HuH-7 (cell line): ENCODE measurements at regions not wholly inside any gene's neighbourhood (a gene's known extent, or its start where the extent isn't known, plus 50 kb on each side); places are given as distances from the start of the nearest gene placed in this dataset.
"Not testable (repeated sequence)": the region's sequence is repeated elsewhere in the genome, so short reads cannot be mapped to it uniquely, and the experiment has no call there.

ENCODE experiments used
- DNase-seq: peaks from one replicate; pipeline ENCODE4 v3.0.0; 2011; ENCODE audit warnings: low spot score

DNA sequence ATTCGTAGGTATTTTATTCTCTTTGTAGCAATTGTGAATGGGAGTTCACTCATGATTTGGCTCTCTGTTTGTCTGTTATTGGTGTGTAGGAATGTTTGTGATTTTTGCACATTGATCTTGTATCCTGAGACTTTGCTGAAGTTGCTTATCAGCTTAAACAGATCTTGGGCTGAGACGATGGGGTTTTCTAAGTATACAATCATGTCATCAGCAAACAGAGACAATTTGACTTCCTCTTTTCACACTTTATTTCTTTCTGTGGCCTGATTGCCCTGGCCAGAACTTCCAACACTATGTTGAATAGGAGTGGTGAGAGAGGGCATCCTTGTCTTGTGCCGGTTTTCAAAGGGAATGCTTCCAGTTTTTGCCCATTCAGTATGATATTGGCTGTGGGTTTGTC, 252.3 kb upstream of the CTNNB1 start:
- not testable (repeated sequence) for DNase-seq

DNA sequence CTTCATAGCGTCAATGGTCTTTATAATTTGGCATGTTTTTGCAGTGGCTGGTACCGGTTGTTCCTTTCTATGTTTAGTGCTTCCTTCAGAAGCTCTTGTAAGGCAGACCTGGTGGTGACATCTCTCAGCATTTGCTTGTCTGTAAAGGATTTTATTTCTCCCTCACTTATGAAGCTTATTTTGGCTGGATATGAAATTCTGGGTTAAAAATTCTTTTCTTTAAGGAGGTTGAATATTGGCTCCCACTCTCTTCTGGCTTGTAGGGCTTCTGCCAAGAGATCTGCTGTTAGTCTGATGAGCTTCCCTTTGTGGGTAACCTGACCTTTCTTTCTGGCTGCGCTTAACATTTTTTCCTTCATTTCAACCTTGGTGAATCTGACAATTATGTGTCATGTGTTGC, 250.0 kb upstream of the CTNNB1 start:
- not testable (repeated sequence) for DNase-seq

- no peak for DNase-seq
Observed at GRCh38 chr3:40951636-40952035, 247.7 kb upstream of the CTNNB1 start.

DNA sequence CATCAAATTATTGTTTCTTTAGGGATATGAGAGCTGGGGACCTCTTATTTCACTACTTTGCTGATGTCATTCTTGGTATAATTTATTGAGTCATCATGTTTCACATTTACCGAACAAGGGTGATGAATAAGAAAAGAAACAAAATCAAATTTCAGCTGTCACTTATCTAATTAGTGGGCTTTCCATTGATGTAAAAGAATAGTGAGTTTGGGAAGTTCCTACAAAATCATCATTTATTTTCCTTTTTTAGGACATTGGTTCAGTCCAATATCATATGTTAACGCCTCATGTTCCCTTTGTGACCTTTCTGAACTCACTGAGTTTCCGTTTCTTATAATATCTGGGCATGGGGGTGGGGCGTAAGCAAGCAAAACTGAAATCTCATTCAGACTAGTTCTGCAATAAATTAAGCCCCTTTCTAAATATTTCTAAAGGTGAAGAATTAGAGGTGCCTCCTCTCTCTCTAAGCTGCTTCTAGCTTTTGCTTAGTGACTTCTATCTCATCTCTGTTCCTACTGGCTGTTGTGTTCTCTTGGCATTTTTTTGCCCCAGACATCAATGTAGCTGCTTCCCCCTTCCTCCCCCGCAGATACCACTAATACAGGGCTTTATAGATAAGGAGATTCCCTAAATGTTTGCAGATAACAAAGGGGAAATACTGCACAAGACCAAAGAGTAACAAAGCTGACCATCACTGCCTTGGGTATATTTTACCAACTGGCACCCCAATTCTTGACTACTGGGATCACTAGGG, 238.0 kb upstream of the CTNNB1 start:
- DNase-seq, result no peak

- DNase-seq, result no peak
Observed at GRCh38 chr3:40962721-40963120, 236.6 kb upstream of the CTNNB1 start.

- DNase-seq, result no peak
Observed at GRCh38 chr3:40968666-40969065, 230.6 kb upstream of the CTNNB1 start.

DNA sequence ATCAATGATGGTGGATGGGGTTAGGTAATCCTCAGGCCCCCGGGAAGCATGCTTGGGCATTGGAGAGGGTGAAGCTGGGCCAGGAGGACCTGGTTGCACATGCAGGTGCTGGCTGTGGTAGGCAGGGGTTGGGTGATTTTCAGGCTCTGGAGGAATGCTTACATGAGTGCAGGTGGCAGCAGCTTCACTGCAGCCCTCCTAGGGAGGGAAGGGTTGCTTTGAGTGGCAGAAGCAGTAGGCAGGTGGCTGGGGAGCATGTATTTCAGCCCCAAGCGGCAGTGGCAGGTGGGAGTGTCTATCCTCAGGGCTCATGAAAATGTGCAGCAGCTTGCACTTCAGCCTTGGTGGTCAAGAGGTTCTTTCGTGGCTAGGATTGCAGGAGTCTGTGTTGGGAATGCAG, 230.0 kb upstream of the CTNNB1 start:
- no peak for DNase-seq

DNA sequence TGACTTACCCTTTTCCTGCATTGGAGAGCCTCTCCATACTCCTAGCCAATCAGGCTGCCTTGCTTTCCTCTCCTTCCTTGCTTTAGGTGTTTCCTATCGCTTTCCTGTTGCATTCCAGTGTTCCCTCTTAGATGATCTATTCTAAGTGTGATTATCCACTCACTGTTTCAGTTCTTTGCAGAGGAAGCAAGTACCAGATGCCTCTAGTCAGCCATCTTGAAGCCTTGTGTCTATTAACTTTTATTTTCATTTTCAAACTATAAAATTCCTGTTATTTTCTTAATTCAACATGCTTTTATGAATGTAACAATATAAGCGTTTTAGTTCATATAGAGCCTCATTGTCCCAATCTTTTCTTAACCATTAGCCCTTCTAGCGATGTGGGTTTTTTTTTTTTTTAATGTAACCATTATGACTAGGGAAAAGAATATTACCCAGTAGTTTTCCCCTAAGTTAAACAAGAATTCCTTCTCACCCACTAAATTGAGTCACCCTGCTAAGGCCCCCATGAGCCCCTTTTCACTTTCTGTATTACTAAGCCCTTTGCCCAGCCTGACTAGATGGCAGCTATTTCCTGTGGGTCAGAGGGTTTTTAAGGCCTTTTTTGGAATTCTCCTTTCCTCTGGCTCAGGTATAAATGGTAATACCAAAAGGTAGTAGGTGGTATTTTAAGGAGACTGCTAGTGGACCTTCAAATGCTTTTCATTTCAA, 229.4 kb upstream of the CTNNB1 start:
- DNase-seq, result no peak

DNA sequence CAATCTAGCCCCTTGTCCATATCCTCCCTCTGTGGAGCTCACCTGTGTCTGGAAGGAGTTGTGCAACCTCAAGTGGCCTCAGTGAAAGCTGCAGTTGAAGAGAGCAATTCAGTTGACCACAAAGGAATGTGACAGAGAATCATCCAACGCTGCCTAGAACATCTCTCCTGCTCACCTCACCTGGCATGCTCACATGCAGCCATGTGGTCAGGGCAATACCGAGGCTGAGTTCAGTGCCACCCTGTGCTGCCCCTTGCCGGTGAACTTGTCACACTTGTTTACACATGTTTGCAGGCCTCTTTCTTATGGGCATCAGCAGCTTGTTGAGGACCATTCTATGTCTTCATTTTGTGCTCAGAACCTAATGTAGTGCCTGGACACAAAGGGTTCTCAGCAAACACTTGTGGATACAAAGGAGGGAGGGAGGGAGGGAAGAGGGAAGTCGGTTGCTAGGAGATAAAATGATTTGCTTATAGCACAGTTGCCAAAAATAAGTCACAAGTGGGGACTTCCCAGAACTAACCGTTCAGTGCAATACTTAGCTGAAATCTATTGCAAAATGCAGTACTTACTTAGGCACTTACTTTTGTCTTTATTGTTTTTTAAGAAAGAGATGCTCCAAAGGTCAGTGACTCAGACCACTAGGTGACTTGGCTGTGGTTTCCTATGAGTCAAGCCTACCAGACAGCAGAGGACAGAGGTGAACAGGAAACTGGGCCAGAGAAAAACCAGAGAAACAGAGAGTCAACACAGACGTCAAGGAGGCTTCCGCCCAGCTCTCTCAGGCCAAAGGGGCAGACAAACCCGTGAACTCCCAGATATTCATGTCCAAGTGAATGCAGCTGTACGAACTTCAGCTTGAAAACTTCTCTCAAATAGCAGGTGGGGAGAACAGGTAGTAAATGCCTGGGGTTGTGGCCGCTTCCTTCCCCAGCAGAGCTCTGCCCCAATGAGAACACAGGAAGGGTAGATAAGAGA, 227.8 kb upstream of the CTNNB1 start:
- peak; percentile 51 for DNase-seq

DNA sequence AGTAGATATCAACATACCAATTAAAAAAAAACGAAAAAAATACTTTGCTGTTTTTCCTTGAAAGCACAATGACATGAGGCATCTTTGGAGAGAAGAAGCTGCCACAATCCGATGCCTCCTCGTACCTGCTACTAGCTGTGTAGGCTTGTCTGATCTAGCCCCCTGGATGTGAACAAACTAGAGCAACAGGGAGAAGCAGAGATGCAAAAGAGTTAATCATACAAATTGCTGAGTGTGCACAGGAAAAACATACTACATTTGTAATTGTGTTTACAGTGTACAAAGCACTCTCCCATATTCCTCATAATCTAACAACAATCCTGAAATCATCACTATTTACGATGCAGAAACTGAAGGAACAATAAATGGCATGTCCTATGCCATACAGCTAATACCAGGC, 227.0 kb upstream of the CTNNB1 start:
- DNase-seq, result no peak

GRCh38 chr3:40973141-40973540, 226.2 kb upstream of the CTNNB1 start:
- DNase-seq, result no peak

- DNase-seq, result no peak
Observed at GRCh38 chr3:40975711-40976121, 223.6 kb upstream of the CTNNB1 start.

- DNase-seq, result no peak
Observed at GRCh38 chr3:40976241-40976640, 223.1 kb upstream of the CTNNB1 start.

DNA sequence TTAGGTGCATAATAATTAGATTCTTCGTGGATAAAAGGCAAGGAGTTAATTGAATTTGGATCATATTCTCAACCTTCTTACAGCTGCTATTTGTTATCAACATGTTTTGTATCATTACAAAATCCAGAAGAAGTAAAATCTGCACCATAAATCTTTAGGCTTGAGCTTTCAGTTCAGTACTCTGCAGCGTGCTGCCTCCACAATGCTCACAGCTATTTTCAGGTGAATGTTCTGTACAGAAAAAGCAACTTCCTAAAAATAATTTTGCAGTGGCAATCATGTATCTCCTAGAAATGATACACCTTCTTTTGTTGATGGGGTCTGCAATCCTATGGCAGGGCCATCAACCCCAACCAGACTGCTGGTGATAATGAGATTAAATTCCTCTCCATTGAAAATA, 220.9 kb upstream of the CTNNB1 start:
- DNase-seq, result no peak

GRCh38 chr3:40979962-40980361, 219.3 kb upstream of the CTNNB1 start:
- no peak for DNase-seq

- no peak for DNase-seq
Observed at GRCh38 chr3:40980467-40980866, 218.8 kb upstream of the CTNNB1 start.

DNA sequence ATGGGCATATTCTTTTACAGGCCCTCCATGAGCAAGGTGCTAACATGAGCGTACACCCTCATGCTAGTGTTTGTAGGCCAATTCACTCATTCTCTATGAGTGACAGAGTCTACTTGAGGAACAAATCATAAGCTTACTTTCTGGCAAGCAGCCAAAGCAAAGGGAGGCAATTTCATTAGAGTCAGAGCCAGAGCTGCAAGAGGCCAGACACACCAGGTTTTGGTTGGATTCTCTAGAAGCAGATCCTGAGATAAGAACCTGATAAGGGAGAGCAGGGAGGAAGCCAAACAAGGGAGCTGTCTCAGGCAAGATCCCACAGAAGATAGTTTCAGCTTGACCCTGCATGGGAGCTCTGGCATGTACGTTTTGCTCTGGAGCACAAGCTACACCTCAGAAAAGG, 214.1 kb upstream of the CTNNB1 start:
- DNase-seq, result no peak

DNA sequence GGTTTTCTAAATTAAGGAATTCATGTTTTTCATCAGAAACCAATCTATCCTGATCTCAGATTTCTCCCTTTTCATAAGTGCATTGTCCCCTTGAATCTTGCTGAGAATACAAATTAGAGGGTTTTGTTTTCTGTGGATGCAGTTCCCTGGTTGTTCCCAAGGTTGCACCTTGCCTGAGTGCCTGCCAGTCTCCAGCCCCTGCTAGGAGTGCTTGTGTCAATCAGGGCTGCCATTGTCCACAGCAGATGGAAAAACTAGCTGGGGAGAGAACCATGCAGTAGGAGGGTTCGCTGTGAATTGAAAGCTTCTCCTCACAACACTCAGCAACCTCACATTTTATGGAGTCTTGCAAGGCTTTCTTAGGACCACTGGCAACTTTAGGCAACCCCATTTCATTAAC, 210.8 kb upstream of the CTNNB1 start:
- DNase-seq, result no peak

DNA sequence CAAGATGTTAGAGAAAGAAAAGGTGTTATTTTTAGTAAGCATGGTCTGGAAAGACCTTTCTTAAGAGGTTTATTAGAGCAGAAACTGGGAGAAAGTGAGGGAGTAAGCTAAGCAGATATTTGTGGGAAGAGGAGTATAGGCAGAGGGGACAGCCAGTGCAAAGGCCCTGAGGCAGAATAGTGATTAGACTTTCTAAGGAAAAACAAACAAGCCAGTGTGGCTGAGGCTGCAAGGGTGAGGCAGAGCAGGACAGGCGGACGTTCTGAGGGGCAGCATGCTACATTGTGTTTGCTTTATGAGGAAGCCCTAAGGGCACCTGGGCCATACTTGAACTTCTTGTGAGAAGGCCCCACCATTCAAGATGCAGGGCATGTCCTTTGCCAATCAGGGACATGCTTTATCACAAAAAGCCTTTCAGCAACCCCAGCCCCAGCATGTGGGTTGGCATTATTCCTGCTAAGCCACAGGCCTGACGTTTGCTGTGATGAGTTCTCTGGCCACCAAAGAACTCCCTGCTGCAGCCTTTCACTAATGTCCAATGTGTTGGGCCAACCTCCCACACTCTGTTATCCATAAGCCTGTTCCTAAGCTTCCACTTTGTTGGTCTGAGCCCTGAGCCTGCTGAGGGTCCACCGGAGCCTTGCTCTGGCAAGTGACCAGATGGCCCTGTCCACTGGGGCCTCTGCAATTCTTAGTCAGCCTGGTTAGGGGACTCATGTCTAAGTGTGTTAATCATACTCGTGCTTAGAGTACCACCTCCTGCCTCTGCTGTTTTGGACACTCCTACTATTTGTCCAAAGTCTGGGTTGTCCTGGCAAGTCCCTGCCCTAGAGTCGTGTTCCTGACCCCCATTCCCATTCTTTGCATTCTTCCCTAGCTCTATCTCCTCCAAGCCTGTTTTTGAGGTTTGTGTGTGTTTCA, 209.9 kb upstream of the CTNNB1 start:
- no peak for DNase-seq

DNA sequence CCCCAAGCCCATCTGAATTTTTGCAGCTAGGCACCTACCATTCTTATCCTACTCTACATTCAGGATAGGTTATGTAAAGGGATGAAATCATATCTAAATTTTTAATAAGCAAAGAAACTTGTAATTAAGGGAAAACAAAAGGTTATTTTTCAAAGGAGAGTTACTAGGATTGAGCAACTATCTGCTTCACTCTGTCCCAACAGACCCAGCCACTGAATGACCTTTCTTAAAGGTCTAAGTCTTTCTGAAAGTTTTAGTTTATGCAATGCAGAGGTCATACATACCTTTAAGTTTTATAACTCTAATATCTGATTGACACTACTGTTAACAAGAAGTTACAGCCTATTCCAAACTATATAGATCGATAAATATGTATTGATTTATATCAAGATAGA, 209.2 kb upstream of the CTNNB1 start:
- no peak for DNase-seq

GRCh38 chr3:40992023-40992422, 207.3 kb upstream of the CTNNB1 start:
- no peak for DNase-seq

DNA sequence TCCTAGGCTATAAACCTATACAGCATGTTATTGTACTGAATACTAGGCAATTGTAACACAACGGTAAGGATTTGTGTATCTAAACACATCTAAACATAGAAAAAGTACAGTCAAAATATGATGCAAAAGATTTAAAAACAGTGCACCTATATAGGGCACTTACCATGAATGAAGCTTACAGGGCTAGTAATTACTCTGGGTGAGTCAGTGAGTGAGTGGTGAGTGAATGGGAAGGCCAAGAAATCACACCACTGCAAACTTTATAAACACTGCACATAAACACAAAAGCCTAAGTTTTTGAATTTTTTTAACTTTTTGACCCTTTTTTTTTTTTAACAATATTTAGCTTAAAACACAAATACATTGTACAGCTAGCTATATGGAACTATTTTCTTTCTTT, 204.7 kb upstream of the CTNNB1 start:
- DNase-seq, result no peak
